Activated CD8-positive, alpha-beta memory T cell treated with anti-CD3 and anti-CD28 coated beads for 4 hours (primary cell): ENCODE measurements at regions not wholly inside any gene's neighbourhood (a gene's known extent, or its start where the extent isn't known, plus 50 kb on each side); places are given as distances from the start of the nearest gene placed in this dataset.

Source experiments
- DNase-seq, 2 donors: peaks; one replicate each; pipeline ENCODE4 v3.0.0-alpha.2; 2020; ENCODE audit warnings: low read depth in 2 of 2

DNA sequence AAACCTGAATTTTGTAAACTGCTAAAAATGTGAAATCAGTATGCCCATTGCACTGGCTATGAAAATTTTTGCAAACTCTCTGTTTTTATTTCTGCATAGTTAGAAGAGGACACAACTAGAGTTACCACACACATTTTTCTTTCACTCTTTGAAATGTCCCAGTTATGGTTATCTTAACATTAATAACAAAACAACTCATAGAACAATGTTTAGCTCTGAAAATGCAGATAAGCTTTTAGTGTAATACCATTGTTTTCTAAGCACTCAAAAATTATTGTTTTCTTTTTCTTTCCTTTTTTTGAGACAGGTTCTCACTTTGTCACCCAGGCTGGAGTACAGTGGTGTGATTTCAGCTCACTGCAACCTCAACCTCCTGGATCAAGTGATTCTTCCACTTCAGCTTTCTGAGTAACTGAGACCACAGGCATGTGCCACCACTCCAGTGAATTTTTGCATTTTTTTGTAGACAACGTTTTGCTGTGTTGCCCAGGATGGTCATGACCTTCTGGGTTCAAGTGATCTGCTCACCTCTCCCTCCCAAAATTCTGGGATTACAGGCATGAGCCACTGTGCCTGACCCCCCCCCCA lies 1204.5 kb upstream of the ZEB2 start:
- no peak for DNase-seq

DNA sequence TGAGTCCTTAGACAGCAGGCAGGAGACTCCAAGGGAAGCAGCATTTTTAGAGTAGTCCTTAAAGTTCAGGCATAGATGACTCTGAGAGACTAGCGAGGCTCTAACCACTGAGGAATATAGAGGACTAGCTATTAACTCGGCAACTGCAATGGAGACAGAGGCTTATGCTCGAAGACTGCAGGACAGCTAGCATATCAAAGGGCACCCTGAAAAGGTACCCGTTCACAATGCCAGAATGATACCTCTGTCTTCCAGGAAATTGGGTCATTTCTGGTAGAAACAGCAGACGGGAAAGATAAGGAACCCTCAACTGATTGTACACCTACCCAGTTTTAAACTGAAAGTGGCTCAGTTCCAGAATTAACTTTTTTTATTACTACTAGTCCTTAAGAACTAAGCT lies 1204.0 kb upstream of the ZEB2 start:
- DNase-seq = no peak

DNA sequence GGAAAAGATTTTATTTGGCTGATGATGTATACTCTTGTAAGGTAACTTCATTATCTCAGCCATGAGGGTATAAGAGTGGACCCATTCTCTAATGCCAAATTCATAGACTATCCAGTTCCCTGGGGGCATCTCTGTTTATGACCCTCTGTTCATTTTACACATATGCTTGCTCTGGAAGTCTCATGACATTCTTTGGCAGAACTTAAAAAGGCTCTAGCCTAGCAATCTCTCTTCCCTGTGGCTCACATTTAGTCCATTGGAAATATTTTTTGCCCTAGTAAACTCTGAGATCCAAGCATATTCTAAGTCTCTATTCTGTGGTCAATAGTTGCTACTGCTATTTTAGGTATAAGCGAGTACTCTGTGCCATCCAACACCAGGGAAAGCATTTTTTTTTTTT lies 1201.8 kb upstream of the ZEB2 start:
- no peak for DNase-seq

DNA sequence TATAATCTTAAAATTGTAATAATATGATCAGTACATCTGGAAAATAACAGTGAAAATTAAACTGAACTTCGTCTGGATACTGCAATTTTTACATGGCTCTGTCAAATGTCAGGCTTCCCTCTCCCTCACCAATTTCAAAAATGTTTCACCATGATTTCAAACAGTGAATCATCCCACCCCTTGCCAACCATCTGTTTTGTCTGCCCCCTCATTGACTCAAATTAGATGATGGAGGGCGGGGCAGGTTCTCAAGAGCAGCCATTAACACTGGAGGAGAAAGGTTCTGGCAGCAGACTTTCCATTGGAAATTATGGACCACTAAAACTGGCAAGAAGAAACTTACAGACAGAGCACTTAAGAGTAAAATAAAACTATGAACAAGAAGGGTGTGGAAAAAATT lies 1195.7 kb upstream of the ZEB2 start:
- no peak for DNase-seq

DNA sequence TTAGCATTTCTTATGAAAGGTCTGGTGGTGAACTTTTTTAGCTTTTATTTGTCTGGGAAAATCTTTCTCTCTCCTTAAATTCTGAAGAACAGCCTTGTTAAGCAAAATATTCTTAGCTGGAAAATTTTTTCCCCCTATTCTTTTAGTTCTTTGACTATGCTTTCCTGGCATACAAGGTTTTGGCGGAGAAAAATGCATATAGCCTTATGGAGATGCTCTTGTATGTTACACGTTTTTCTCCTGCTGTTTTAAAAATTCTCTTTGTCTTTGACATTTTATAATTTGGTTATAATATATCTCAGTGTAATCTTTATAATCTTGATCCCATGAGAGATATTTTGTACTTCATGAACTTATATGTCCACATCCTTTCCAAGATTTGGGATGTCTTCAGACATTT lies 1190.4 kb upstream of the ZEB2 start:
- DNase-seq = no peak

DNA sequence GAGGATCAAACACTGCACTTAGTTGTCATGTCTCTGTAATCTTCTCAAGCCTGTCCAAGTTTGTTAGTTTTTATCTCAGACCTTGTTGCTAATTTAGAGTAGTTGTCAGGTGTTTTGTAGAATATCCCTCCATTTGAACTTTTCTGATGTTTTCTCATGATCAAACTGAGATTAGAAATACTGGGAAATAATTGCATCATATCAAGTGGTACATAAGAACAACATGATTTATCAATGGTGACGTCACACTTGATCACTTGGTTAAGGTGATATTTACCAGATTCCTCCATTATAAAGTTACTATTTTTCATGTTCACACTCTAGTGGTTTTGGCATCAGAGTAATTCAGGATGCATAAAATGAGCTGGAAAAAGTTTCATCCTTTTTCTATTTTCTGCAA lies 1182.4 kb upstream of the ZEB2 start:
- DNase-seq = no peak

DNA sequence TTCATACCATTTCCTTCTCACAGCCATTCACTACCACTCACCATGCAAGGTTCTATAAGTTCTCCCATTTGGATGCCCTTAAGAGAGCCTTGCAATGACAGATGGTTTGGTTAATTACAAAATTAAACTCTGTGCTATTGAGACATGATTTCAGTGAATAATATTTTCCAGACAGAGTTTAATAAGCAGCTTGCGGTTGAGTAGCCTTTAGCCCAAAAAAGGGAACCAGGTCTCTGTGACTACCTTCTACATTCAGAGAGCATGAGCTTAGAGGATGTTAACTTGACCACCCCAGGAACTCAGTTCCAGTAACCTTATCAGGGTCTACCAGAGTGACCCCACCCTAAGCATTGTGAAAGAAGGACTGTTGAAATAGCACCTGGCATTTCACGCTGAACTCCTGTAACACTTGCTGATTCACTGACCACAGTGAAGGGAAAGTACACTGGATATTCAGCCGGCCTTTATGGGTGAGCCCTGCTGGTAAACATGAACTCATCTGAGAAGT lies 1173.1 kb upstream of the ZEB2 start:
- DNase-seq = no peak

DNA sequence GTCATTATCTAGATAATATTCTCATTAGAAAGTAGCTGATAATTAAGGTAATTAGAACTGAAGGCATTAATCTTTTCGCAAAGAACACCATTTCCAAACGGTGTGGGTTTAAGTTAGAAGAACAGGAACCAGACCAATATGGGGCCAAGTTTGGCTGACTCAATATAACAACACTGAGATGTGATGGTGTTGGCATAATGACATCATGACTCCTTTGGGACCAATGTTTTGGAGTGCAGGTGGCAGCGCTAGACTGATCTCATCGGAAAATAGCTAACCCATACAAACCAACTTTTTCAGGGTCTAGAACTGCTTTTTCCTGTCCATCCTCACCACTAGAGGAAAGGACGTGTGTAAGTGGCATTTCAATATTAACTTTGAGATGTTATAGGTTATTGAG lies 1171.7 kb upstream of the ZEB2 start:
- DNase-seq = no peak

DNA sequence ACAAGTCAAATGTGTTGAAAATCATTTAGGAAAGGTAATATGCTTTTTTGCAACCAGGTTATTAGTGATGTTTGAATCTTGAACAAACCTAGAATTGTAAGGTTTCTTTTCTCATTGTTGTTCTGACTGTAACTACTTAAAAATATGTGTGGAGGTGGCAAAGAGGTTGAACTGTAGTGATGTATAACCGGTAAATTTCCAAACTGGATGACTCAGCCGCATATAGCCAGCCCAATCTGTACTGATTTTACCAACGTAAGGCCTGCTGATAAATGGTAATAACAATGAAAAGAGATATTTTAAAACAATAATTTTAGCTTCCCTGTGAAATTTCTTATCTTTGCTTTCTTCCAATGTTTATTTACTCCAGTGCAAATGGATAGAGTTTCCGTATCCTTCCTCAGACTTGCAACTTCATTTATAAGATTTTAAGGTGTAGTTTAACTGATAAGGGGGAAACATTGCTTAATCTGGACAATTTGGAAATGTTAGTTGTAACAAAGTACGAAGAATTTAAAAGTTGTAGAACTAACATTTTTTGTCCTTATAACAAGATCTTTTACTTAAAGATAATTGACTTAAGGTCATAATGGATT lies 1170.4 kb upstream of the ZEB2 start:
- no peak for DNase-seq

DNA sequence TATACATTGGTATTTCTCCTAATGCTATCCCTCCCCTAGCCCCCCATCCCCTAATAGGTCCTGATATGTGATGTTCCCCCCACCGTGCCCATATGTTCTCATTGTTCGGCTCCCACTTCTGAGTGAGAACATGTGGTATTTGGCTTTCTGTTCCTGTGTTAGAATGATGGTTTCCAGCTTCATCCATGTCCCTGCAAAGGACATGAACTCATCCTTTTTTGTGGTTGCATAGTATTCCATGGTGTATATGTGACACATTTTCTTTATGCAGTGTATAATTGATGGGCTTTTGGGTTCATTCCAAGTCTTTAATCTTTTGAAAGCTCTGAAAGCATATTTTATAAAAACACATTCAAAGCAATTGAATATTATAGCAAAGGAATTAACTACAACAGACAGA lies 1169.4 kb upstream of the ZEB2 start:
- no peak for DNase-seq

DNA sequence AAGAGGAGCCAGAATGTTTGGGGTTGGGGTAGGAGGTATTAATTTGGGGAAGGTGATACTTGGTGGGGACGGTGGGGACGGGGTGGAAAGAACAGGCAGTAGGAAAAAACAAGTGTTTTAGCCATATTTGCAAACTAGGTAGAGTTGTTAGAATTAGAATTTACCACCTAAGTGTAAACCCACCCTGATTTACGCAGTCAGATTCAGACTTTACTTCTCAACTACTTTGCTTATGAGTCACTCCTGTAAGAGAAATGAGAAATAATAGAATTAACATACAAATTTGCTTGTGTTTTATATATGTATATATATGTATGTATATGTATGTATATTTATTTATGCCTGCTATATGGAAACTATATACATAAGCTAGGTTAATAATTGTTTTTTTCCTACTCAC lies 1168.2 kb upstream of the ZEB2 start:
- no peak for DNase-seq

DNA sequence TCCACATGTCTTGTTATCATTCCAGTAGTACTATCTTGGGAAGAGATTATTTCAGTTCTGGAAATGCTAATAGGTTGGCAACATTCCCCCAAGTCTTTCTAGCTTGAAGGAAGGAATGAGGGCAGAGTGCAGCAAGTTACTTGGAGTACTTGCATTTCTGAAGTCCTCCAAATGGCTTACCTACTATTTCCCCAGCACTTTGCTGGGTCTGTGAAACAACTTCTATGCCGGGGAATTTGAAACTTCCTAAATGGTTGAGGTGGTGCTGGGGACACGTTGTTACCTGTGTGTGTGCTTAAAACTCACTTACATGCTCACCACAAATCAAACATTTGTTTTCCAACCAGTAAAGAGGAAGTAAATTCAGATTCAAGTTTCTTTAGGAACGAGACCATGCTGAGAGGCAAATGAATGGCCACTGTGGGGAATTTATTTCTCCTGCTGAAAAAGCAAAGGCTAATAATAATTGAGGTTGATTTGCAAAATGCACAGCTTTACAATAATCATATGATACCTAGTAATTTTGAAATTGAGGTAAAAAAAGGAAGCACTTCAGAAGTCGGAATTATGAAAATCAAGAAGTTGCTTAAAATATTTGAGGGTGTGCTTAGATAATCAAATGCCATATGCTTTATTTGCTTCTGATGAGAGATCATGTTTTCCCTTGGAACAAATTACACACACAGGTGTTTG lies 1167.7 kb upstream of the ZEB2 start:
- no peak for DNase-seq

DNA sequence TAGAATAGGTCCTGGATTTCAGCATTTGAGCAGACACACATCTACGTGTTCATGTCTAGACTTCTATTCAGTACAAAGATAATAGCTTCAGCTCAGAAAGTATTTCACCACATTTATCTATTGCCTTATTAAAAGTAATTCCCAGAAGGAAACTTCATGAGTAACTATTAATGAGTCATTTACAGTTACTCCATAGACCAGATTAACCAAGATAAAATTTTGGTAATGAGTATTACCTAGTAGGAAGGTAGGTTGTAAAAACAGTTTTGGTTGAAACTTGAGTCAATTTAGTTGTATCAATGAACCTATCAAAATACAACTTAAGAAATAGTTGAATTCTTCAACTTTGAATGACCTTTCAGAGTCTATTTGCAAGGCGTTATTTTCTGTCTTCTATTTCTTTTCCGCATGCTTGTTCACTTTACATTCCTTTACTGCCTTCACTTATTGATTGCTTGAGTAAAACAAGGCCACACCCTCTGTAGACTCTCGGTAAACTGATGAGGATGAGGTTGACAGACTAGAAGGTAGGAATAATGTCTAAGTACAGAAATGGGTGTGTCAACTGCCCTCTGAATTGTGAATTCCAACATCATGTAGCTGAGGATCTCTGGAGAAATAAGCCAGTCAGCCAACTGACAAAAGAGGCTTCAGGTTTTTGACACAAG lies 1165.6 kb upstream of the ZEB2 start:
- DNase-seq = no peak

DNA sequence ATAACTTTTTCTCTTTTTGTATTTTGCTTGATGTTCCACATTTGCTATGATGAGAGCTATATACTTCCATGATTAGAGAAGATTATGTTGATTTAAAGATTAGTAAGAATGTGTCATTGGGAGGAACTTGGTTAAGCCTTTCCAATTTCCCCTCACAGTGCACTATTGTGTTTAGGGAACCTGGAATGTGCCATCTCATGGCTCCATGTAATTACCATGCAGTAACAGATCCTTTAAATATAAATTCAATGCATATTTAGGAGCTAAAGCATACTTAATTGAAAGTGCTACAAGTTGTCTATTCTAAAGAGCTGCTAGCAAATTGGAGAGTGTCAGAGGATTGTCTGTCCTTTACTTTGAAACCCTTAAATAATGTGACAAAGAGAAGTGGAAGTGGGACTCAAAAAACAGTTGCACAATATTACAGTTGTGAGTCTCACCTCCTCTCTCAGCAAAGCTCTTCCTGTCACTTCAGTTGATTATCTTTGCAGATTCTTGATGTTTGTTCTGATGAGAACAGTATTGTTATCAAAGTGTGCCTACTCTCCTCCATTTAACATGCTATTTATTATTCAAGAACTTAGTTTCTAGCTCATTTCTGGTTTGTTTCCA lies 1162.7 kb upstream of the ZEB2 start:
- no peak for DNase-seq

DNA sequence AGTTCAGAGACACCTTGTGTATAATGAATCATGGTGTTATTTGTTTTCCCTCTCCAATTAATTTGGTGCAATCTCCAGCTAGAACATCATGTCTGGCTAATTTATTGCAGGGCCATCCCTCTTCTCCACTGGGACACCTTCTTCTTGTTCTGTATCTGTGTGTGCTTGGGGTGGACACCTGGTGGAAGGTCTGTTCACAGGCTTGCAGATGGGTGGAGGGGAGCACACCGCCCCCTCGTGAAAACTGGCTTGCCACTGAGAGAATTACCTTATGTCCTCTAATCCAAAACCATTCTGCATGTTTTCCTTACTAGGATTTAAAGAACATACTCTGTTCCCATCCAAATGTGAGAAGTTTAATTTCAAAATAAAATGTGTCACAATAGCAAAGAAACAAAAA lies 1160.4 kb upstream of the ZEB2 start:
- no peak for DNase-seq

DNA sequence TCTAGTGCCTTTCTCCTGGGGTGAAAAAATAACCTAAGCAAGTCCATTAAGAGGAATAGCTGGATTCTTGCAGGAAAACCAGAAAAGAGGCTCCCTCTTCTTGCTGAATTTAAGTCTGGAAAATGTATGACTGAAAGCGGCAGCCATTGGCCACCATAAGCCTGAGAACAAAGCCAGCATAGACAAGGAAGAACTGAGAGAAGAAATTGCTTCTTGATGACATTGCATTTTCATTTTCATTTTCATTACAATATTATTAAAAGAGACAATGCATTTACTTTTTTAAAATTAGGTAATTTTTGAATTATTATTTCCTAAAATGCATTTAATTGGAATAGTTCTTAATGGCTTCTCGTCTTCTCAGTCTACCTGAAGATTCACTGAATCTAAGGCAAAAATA lies 1157.5 kb upstream of the ZEB2 start:
- DNase-seq = no peak

DNA sequence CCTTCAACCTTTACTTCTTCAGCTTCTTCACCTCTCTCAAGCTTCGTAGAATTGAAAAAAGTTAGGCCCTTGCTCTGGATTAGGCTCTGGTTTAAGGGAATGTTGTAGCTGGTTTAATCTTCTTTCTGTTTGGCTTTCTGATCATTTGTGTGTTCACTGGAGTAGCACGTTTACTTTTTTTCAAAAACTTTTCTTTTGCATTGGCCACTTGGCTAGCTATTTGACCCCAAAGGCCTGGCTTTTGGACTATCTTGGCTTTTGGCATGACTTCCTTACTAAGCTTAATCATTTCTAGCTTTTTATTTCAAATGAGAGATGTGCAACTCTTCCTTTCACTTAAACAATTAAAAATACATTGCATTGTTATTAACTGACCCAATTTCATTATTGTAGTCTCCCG lies 1154.8 kb upstream of the ZEB2 start:
- no peak for DNase-seq

DNA sequence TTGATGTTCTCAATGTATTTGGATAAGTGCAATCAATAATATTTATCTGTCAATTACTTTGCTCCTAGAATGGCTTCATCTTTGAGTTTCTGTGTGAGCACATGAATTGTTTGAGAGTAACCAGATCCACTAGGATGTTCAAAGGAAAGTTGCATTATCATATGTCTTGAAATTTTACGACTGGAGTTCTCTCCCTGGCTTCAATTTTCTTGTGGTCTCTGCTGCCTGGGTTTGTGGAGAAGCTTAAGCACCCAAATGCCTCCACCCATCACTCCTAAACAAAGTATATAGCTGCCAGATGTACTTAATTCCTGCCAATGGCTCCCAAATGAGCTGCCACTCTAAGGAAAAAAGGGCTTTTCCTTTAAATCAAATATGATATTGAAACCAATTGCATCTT lies 1149.4 kb upstream of the ZEB2 start:
- DNase-seq = no peak

DNA sequence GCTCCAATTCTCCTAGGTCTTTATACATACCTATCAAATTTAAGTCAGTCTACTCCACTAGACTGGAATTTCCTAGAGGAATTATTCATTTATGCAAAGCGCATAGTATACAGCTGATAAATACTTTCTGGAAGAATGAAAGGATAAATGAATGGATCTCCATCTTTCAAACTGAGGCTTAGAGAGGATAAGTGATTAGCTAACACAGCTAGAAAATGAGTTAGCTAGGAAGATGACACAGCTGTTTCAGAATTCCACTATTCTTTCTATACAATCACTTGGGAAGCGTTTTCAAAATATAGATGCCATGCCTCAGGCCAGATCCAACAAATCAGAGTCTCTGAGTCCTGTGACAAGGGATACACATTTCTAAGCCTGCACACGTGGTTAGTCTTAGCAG lies 1146.6 kb upstream of the ZEB2 start:
- DNase-seq = no peak

DNA sequence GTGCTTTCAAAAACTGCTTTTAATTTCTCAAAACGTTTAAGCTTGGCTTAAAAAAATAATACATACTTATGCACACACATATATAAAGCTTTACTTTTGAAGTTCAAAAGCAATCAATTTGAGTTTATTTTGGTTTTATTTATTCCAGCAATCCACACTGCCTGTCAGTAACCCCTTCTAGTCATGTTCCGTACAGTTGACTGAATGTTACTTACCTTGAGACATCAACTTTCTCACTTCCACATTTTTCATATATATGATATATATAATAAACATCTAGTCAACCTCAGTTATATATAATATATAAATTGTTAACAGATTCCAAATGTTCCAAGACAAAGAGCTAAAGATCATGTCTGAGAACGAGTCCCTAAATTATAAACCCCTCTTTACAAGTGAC lies 1137.3 kb upstream of the ZEB2 start:
- DNase-seq = no peak

DNA sequence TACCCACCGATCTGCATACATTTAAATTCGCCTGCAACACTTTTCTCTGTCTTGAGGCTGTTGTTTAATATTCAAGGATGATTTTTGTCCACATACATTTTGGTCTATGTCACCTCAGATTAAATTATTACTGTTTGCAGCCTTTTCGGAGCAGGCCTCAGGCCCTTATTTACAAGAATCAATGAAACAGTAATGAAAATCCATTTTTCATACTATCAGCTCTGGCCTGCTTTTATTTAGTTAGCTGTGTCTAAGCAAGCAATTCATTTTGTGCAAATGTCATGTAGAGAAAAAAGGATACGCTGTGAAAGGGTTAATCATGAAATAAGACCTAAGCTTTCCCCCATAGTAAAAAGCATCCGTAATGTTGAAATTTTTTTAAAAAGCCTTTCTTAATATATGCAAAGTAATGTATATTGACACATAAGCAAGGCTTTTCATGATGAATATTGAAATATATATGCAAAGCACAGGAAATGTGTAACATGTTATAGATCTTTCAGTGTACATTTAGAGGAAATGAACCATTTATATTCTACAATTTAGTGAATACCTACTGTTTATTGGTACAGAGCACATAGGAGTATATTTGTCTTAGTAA lies 1135.3 kb upstream of the ZEB2 start:
- no peak for DNase-seq

DNA sequence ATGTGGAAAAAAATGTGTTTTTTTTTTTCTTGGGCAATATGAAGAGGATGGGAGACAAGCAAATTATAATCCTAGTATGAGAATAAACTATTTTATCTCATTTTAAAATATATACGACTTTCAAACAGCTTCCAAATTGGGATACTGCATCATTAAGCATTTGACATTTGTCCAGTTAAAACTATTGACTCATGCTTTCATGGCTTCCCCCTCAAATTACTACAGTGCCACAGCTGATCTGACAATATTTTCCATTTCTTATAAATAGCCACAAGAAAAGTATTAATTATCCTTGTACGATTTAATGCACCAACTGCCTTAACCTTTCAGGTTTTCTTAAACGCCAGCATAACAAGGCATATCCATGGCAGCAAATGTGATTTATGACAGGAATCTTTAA lies 1134.8 kb upstream of the ZEB2 start:
- no peak for DNase-seq
